ENCODE measurements at regions not wholly inside any gene's neighbourhood (a gene's known extent, or its start where the extent isn't known, plus 50 kb on each side); places are given as distances from the start of the nearest gene placed in this dataset.

GRCh38 chr10:123562811-123563580 lies 103.2 kb upstream of the GPR26 start:
- DNase-seq (ENCODE audit: insufficient read length, low spot score) = no peak
- FAIRE-seq = no peak
- TF ChIP-seq POLR2AphosphoS5 (IDR thresholded peaks at IDR 0.05; ENCODE audit: low read depth, low read length) = no peak
- TF ChIP-seq TAF1 (IDR thresholded peaks at IDR 0.05; ENCODE audit: low read depth, low read length) = no peak
- TF ChIP-seq POU2F2 (IDR thresholded peaks at IDR 0.05; ENCODE audit: low read depth, low read length) = no peak
- no peak for TF ChIP-seq SPI1 (IDR thresholded peaks at IDR 0.05; ENCODE audit: low read depth, low read length)
- TF ChIP-seq PAX5 (IDR thresholded peaks at IDR 0.05; ENCODE audit: insufficient read depth, low read length, severe bottlenecking) = no peak
- no peak for TF ChIP-seq POLR2A (IDR thresholded peaks at IDR 0.05; ENCODE audit: low read depth, low read length)

- TF ChIP-seq SPI1 (IDR thresholded peaks at IDR 0.05; ENCODE audit: low read depth, low read length) (no peak), POLR2A (IDR thresholded peaks at IDR 0.05; ENCODE audit: low read depth, low read length) (no peak), TAF1 (IDR thresholded peaks at IDR 0.05; ENCODE audit: low read depth, low read length) (no peak), POU2F2 (IDR thresholded peaks at IDR 0.05; ENCODE audit: low read depth, low read length) (no peak), PAX5 (IDR thresholded peaks at IDR 0.05; ENCODE audit: insufficient read depth, low read length, severe bottlenecking) (no peak), POLR2AphosphoS5 (IDR thresholded peaks at IDR 0.05; ENCODE audit: low read depth, low read length) (no peak)
- FAIRE-seq = no peak
- DNase-seq (ENCODE audit: insufficient read length, low spot score) = no peak
These were observed 102.6 kb upstream of the GPR26 start for GRCh38 chr10:123563581-123563855.

GRCh38 chr10:123563994-123564393 lies 102.2 kb upstream of the GPR26 start:
- TF ChIP-seq PAX5 (IDR thresholded peaks at IDR 0.05; ENCODE audit: insufficient read depth, low read length, severe bottlenecking) (no peak), SPI1 (IDR thresholded peaks at IDR 0.05; ENCODE audit: low read depth, low read length) (no peak), POLR2AphosphoS5 (IDR thresholded peaks at IDR 0.05; ENCODE audit: low read depth, low read length) (no peak), POU2F2 (IDR thresholded peaks at IDR 0.05; ENCODE audit: low read depth, low read length) (no peak), POLR2A (IDR thresholded peaks at IDR 0.05; ENCODE audit: low read depth, low read length) (no peak), TAF1 (IDR thresholded peaks at IDR 0.05; ENCODE audit: low read depth, low read length) (no peak)
- DNase-seq (ENCODE audit: insufficient read length, low spot score) (no peak), FAIRE-seq (no peak)

GRCh38 chr10:123564631-123565030 lies 101.5 kb upstream of the GPR26 start:
- FAIRE-seq = no peak
- DNase-seq (ENCODE audit: insufficient read length, low spot score) = no peak
- no peak for TF ChIP-seq POLR2A (IDR thresholded peaks at IDR 0.05; ENCODE audit: low read depth, low read length)
- TF ChIP-seq TAF1 (IDR thresholded peaks at IDR 0.05; ENCODE audit: low read depth, low read length) = no peak
- TF ChIP-seq PAX5 (IDR thresholded peaks at IDR 0.05; ENCODE audit: insufficient read depth, low read length, severe bottlenecking) = no peak
- TF ChIP-seq POLR2AphosphoS5 (IDR thresholded peaks at IDR 0.05; ENCODE audit: low read depth, low read length) = no peak
- no peak for TF ChIP-seq POU2F2 (IDR thresholded peaks at IDR 0.05; ENCODE audit: low read depth, low read length)
- no peak for TF ChIP-seq SPI1 (IDR thresholded peaks at IDR 0.05; ENCODE audit: low read depth, low read length)

- no peak for FAIRE-seq
- TF ChIP-seq SPI1 (IDR thresholded peaks at IDR 0.05; ENCODE audit: low read depth, low read length) = no peak
These were observed 100.2 kb upstream of the GPR26 start for GRCh38 chr10:123565691-123566660.

GRCh38 chr10:123567984-123568739 lies 98.0 kb upstream of the GPR26 start:
- no peak for DNase-seq (ENCODE audit: insufficient read length, low spot score)
- FAIRE-seq = no peak
- TF ChIP-seq SPI1 (IDR thresholded peaks at IDR 0.05; ENCODE audit: low read depth, low read length) = no peak
- no peak for TF ChIP-seq POLR2A (IDR thresholded peaks at IDR 0.05; ENCODE audit: low read depth, low read length)
- no peak for TF ChIP-seq POLR2AphosphoS5 (IDR thresholded peaks at IDR 0.05; ENCODE audit: low read depth, low read length)
- no peak for TF ChIP-seq PAX5 (IDR thresholded peaks at IDR 0.05; ENCODE audit: insufficient read depth, low read length, severe bottlenecking)
- TF ChIP-seq TAF1 (IDR thresholded peaks at IDR 0.05; ENCODE audit: low read depth, low read length) = no peak
- no peak for TF ChIP-seq POU2F2 (IDR thresholded peaks at IDR 0.05; ENCODE audit: low read depth, low read length)

More at GRCh38 chr10:123565691-123566660, 100.2 kb upstream of the GPR26 start:
- no peak for DNase-seq (ENCODE audit: insufficient read length, low spot score)

GRCh38 chr10:123568751-123569150 lies 97.4 kb upstream of the GPR26 start:
- no peak for TF ChIP-seq PAX5 (IDR thresholded peaks at IDR 0.05; ENCODE audit: insufficient read depth, low read length, severe bottlenecking)
- TF ChIP-seq POLR2AphosphoS5 (IDR thresholded peaks at IDR 0.05; ENCODE audit: low read depth, low read length) = no peak
- TF ChIP-seq SPI1 (IDR thresholded peaks at IDR 0.05; ENCODE audit: low read depth, low read length) = no peak
- TF ChIP-seq TAF1 (IDR thresholded peaks at IDR 0.05; ENCODE audit: low read depth, low read length) = no peak
- no peak for TF ChIP-seq POU2F2 (IDR thresholded peaks at IDR 0.05; ENCODE audit: low read depth, low read length)
- TF ChIP-seq POLR2A (IDR thresholded peaks at IDR 0.05; ENCODE audit: low read depth, low read length) = no peak
- no peak for DNase-seq (ENCODE audit: insufficient read length, low spot score)
- no peak for FAIRE-seq

- TF ChIP-seq POU2F2 (IDR thresholded peaks at IDR 0.05; ENCODE audit: low read depth, low read length) (no peak), PAX5 (IDR thresholded peaks at IDR 0.05; ENCODE audit: insufficient read depth, low read length, severe bottlenecking) (no peak), POLR2AphosphoS5 (IDR thresholded peaks at IDR 0.05; ENCODE audit: low read depth, low read length) (no peak), POLR2A (IDR thresholded peaks at IDR 0.05; ENCODE audit: low read depth, low read length) (no peak), TAF1 (IDR thresholded peaks at IDR 0.05; ENCODE audit: low read depth, low read length) (no peak), SPI1 (IDR thresholded peaks at IDR 0.05; ENCODE audit: low read depth, low read length) (no peak)
- FAIRE-seq (no peak), DNase-seq (ENCODE audit: insufficient read length, low spot score) (no peak)
These were observed 96.6 kb upstream of the GPR26 start for GRCh38 chr10:123569436-123570035.
